ENCODE measurements at regions not wholly inside any gene's neighbourhood (a gene's known extent, or its start where the extent isn't known, plus 50 kb on each side); places are given as distances from the start of the nearest gene placed in this dataset.

GRCh38 chr3:106575029-106575428 is 706.2 kb upstream of the CBLB start:
- no peak for DNase-seq

- DNase-seq: no peak
These were observed 708.4 kb upstream of the CBLB start for GRCh38 chr3:106577241-106577640.

GRCh38 chr3:106578911-106579310 is 710.1 kb upstream of the CBLB start:
- no peak for DNase-seq

- no peak for DNase-seq
These were observed 713.3 kb upstream of the CBLB start for GRCh38 chr3:106582151-106582550.

GRCh38 chr3:106587551-106587950 is 718.7 kb upstream of the CBLB start:
- DNase-seq: no peak

- DNase-seq: no peak
These were observed 719.9 kb upstream of the CBLB start for GRCh38 chr3:106588739-106589138.

- no peak for DNase-seq
These were observed 720.6 kb upstream of the CBLB start for GRCh38 chr3:106589311-106589942.

GRCh38 chr3:106590216-106590615 is 721.4 kb upstream of the CBLB start:
- DNase-seq: no peak

GRCh38 chr3:106593381-106593780 is 724.6 kb upstream of the CBLB start:
- DNase-seq: no peak

GRCh38 chr3:106609666-106610301 is 741.0 kb upstream of the CBLB start:
- peak; percentile 57 to 75 for DNase-seq

- DNase-seq: no peak
These were observed 741.6 kb upstream of the CBLB start for GRCh38 chr3:106610362-106610959.

- DNase-seq: no peak
These were observed 742.3 kb upstream of the CBLB start for GRCh38 chr3:106611116-106611515.

- no peak for DNase-seq
These were observed 743.0 kb upstream of the CBLB start for GRCh38 chr3:106611841-106612240.

GRCh38 chr3:106616556-106616955 is 747.7 kb upstream of the CBLB start:
- no peak for DNase-seq

GRCh38 chr3:106617276-106617675 is 748.5 kb upstream of the CBLB start:
- DNase-seq: no peak

GRCh38 chr3:106620646-106621045 is 751.8 kb upstream of the CBLB start:
- DNase-seq: no peak

- DNase-seq: no peak
These were observed 753.1 kb upstream of the CCDC54 start for GRCh38 chr3:106624154-106624553.

GRCh38 chr3:106628407-106628806 is 748.8 kb upstream of the CCDC54 start:
- DNase-seq: no peak

- no peak for DNase-seq
These were observed 747.9 kb upstream of the CCDC54 start for GRCh38 chr3:106629215-106629832.

- no peak for DNase-seq
These were observed 745.7 kb upstream of the CCDC54 start for GRCh38 chr3:106631373-106632108.

- DNase-seq: no peak
These were observed 742.0 kb upstream of the CCDC54 start for GRCh38 chr3:106635271-106635670.

- no peak for DNase-seq
These were observed 741.4 kb upstream of the CCDC54 start for GRCh38 chr3:106635826-106636225.

GRCh38 chr3:106640353-106640752 is 736.9 kb upstream of the CCDC54 start:
- no peak for DNase-seq

Data from activated CD4-positive, alpha-beta T cell treated with anti-CD3 and anti-CD28 coated beads, Interleukin-2, amount 50 U/mL, for 48 hours (primary cell).